NT2/D1 (cell line): ENCODE measurements at regions not wholly inside any gene's neighbourhood (a gene's known extent, or its start where the extent isn't known, plus 50 kb on each side); places are given as distances from the start of the nearest gene placed in this dataset.

Experiments
- SUZ12 ChIP-seq: IDR thresholded peaks from 2 replicates; pipeline ENCODE4 v1.6.1; 2011; ENCODE audit not compliant: insufficient read length, insufficient read depth; ENCODE audit errors: extremely low read depth
- YY1 ChIP-seq: IDR thresholded peaks from 2 replicates; pipeline ENCODE4 v1.6.1; 2011; ENCODE audit not compliant: insufficient read length, insufficient read depth
- ZNF274 ChIP-seq: IDR thresholded peaks from 2 replicates; pipeline ENCODE4 v1.6.1; 2011; ENCODE audit warnings: mild to moderate bottlenecking, low read depth, low read length

- no peak for TF ChIP-seq ZNF274
- no peak for TF ChIP-seq YY1
- TF ChIP-seq SUZ12, result no peak
These were observed 106.3 kb upstream of the MEIS2 start for GRCh38 chr15:37206690-37207089.
